ENCODE measurements at regions not wholly inside any gene's neighbourhood (a gene's known extent, or its start where the extent isn't known, plus 50 kb on each side); places are given as distances from the start of the nearest gene placed in this dataset.

DNA sequence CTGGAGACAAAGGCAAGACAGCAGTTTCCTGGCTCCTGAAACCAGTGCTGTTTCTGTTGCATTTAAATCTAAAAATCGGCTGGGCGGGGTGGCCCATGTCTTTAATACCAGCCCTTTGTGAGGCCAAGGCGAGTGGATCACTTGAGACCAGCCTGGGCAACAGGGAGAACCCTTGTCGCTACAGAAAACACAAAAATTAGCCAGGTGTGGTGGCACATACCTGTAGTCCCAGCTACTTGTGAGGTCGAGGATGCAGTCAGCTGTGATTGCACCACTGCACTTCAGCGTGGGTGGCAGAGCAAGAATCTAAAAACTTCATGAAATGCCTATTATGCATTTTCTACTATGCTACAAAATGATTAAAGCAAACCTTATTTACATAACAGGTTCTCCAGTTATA, 205.4 kb upstream of the ITM2A start:
- ChIA-PET POLR2A (no interaction called here), RAD21 (ENCODE audit: low non-redundant PET in 1 of 2, low total read pairs in 2 of 2, uncharacterized antibody in 2 of 2, unreplicated experiment in 2 of 2) (no interaction called here), CTCF (no interaction called here)
- H3K9me3 ChIP-seq (ENCODE audit: control insufficient read depth in 1 of 2, insufficient read depth in 1 of 2, low read depth in 1 of 2, low read length in 2 of 2), result no peaks in the 10 kb centered on the region
- no peaks in the 10 kb centered on the region for H3K4me1 ChIP-seq (ENCODE audit: control insufficient read depth in 1 of 2, insufficient read depth in 2 of 2, low read length in 2 of 2)
- H3K4me2 ChIP-seq (ENCODE audit: low read length), result no peak overlapping the region
- H3K27ac ChIP-seq (ENCODE audit: low read depth, low read length), result no peak overlapping the region
- DNase-seq (ENCODE audit: low read depth, low spot score), result no peak
- H3K4me3 ChIP-seq (replicated peaks in 1 of 2; ENCODE audit: low read depth in 1 of 2, low read length in 2 of 2), result no peak overlapping the region
- no peak for ATAC-seq
- no peaks in the 10 kb centered on the region for H3K9me2 ChIP-seq (ENCODE audit: insufficient read depth)
- intact Hi-C loops (cut with micrococcal nuclease), result no loop called here
- H4K20me1 ChIP-seq (ENCODE audit: insufficient read depth), result no peaks in the 10 kb centered on the region
- no peak for TF ChIP-seq CEBPB (IDR thresholded peaks at IDR 0.05; ENCODE audit: low read depth)
- TF ChIP-seq EZH2phosphoT487 (IDR thresholded peaks at IDR 0.05; ENCODE audit: borderline replicate concordance), result no peak
- TF ChIP-seq EGR1 (IDR thresholded peaks at IDR 0.05; ENCODE audit: low read depth), result no peak
- TF ChIP-seq ZFX (IDR thresholded peaks at IDR 0.05), result no peak
- no peak for TF ChIP-seq TCF7L2 (IDR thresholded peaks at IDR 0.05; ENCODE audit: borderline replicate concordance, extremely low read depth, insufficient read depth, insufficient read length)
- no peak for TF ChIP-seq MAX (IDR thresholded peaks at IDR 0.05)
- TF ChIP-seq REST (IDR thresholded peaks at IDR 0.05; ENCODE audit: low read depth), result no peak
- TF ChIP-seq, protein P1, sequence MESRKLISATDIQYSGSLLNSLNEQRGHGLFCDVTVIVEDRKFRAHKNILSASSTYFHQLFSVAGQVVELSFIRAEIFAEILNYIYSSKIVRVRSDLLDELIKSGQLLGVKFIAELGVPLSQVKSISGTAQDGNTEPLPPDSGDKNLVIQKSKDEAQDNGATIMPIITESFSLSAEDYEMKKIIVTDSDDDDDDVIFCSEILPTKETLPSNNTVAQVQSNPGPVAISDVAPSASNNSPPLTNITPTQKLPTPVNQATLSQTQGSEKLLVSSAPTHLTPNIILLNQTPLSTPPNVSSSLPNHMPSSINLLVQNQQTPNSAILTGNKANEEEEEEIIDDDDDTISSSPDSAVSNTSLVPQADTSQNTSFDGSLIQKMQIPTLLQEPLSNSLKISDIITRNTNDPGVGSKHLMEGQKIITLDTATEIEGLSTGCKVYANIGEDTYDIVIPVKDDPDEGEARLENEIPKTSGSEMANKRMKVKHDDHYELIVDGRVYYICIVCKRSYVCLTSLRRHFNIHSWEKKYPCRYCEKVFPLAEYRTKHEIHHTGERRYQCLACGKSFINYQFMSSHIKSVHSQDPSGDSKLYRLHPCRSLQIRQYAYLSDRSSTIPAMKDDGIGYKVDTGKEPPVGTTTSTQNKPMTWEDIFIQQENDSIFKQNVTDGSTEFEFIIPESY (IDR thresholded peaks at IDR 0.05; ENCODE audit: extremely low read depth, insufficient replicate concordance, low read length), result no peak
- no peak for TF ChIP-seq SIN3A (IDR thresholded peaks at IDR 0.05; ENCODE audit: low read depth)
- TF ChIP-seq ZNF274 (IDR thresholded peaks at IDR 0.05; ENCODE audit: low read depth, low read length), result no peak
- no peak for TF ChIP-seq EZH2 (IDR thresholded peaks at IDR 0.05)
- H3K79me2 ChIP-seq (ENCODE audit: insufficient read depth, low read length), result no peaks in the 10 kb centered on the region
- no peaks in the 10 kb centered on the region for H3K36me3 ChIP-seq (ENCODE audit: control insufficient read depth in 1 of 2, insufficient read depth in 2 of 2, low read length in 2 of 2)
- H3K9ac ChIP-seq (ENCODE audit: low read length), result no peak overlapping the region
- no peaks in the 10 kb centered on the region for H3K27me3 ChIP-seq (ENCODE audit: insufficient read depth, low read length)
- no TSS peak for BruUV-seq (replicated peaks)
- H2AFZ ChIP-seq (ENCODE audit: low read depth, low read length, poor library complexity, severe bottlenecking), result no peak overlapping the region
